Hematopoietic multipotent progenitor cell treated with erythropoietin and hydrocortisone succinate and interleukin-3 and kit ligand, for 17 days (in vitro differentiated cells): ENCODE measurements at regions not wholly inside any gene's neighbourhood (a gene's known extent, or its start where the extent isn't known, plus 50 kb on each side); places are given as distances from the start of the nearest gene placed in this dataset.
"Not testable (repeated sequence)": the region's sequence is repeated elsewhere in the genome, so short reads cannot be mapped to it uniquely, and the experiment has no call there.

Experiments used
- DNase-seq: peaks from one replicate; pipeline ENCODE4 v3.0.0-alpha.2; 2015; ENCODE audit warnings: low spot score

- DNase-seq: no peak
Measured at GRCh38 chr11:134725211-134725610, 313.2 kb upstream of the B3GAT1 start.

- DNase-seq: no peak
Measured at GRCh38 chr11:134724779-134725140, 312.7 kb upstream of the B3GAT1 start.

GRCh38 chr11:134724106-134724778 is 312.2 kb upstream of the B3GAT1 start:
- DNase-seq: no peak

- DNase-seq: not testable (repeated sequence)
Measured at GRCh38 chr11:134720691-134721070, 308.6 kb upstream of the B3GAT1 start.

- not testable (repeated sequence) for DNase-seq
Measured at GRCh38 chr11:134719940-134720690, 308.1 kb upstream of the B3GAT1 start.

- DNase-seq: no peak
Measured at GRCh38 chr11:134719397-134719796, 307.4 kb upstream of the B3GAT1 start.

- DNase-seq: no peak
Measured at GRCh38 chr11:134716582-134716981, 304.5 kb upstream of the B3GAT1 start.

DNA sequence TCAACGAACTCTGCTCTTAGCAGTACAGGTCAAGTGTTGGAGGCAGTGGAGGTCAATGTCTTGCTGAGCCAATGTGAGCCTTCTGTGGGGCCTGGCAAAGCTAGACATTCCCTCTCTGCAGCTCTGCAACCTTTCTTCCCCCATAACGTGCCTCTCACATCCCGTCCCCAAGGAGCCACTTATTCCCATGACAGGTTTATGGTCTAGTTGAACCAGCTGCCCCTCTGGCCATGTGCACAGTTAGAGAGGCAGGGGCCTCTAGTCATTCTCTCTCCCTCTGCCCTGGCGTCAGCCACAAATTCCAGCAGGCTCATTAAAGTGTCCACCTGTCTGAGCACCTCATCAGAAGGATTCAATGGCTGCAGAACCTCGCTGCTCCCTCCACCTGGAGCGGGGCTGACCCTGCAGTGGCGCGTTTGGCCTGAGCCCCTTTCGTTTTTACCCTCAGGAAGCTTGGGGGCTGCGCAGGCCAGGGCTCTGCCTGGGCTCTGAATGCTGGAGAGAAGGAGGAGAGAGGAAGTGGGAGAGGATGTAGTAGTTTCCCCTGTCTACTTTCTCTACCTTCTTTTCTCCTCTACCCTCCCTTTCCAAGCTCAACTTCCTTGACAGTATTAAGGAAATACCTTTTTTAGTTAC is 302.1 kb upstream of the B3GAT1 start:
- no peak for DNase-seq

- no peak for DNase-seq
Measured at GRCh38 chr11:134712228-134713145, 300.4 kb upstream of the B3GAT1 start.

DNA sequence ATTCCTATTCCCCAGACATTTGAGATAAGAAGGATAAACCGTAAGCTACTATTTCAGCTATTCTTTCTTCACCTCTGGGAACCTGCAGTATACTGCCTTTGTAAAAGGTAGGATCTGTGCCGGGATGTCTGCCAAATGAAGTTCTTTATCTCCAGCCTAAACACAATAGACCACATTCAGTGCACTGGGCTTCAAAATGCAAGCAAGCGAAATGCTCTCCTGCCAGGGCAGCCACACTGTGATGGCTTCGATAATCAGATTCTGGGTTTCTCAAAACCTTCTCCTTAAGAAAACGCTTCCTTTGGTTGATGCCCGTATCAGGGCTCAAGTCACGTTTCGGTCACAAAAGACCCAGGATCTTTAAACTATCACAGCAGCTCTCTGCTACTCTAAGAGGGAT is 299.5 kb upstream of the B3GAT1 start:
- DNase-seq: no peak

DNA sequence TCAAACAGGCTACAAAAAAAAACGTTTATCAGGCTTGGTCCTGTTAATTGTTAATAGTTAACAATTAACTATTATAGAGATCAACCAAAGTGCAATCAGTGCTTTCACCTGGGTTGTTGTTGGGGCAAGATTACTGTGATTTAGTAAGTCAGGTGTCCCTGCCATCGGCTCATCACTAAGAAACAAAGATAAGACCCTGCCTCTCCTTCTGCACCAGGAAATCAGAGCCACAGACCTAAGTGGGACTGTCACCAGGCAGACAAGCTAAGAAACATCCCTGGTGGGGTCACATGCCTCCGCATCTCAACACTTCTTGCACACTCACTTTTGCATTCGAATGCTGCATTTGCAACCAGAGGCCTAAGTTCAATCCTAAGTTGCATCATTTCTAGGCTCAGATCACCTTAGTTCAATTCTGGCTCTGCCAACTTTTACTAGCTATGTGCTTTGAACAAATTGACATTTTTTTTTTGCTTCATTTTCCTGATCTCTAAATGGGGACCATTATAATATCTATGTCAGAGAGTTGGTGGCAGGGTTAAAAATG is 298.9 kb upstream of the B3GAT1 start:
- DNase-seq: no peak

DNA sequence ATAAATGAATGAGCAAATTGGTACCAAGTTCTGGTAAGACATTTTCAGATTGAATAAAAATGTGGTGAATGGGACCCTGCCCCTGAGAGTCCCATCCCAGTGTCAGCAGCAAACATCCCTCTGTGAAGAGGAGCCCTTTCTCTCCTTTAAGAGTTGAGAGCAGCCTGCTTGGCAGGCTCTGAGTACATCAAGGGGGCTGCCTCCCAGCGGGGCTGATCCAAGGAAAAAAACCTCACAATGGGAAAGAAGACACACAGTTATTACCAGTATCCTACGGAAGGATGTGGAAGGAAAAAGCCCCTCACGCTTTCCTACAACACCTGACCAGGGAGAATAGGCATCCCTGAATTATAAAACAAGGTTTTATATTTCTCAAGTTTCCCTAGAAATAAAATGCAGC is 293.8 kb upstream of the B3GAT1 start:
- DNase-seq: no peak

GRCh38 chr11:134702827-134703226 is 290.8 kb upstream of the B3GAT1 start:
- no peak for DNase-seq

DNA sequence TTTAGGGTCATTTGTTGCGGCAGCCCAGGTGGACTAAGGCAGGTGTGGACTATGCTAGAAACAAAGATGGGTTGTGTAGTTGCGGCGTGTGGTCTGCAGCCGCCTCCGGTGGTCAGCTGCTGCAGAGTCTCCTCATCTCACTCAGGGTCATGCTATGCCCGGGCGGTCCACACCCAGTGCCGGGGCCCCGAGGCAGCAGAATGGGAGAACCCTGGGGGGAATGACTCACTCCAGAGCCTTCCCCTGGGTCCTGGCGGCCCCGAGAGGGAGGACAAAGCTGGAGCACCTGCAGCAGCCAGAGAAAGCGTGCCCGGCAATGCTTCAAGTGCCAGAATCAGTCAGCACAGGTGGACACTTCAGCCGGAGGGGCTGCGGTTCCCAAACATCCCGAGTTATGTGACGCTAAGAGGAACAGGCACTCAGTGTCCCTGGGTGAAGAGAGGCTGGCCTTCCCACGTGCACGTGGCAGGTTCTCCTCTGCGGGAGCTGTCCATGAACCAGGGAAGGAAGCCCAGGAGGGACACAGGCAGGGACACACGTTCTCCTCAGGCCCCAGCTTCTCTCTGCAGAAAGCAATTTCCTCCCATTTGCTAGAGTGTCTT is 289.6 kb upstream of the B3GAT1 start:
- DNase-seq: no peak

GRCh38 chr11:134700101-134700640 is 288.1 kb upstream of the B3GAT1 start:
- no peak for DNase-seq

GRCh38 chr11:134696455-134696854 is 284.4 kb upstream of the B3GAT1 start:
- no peak for DNase-seq

- no peak for DNase-seq
Measured at GRCh38 chr11:134691985-134692384, 279.9 kb upstream of the B3GAT1 start.

GRCh38 chr11:134691295-134691873 is 279.3 kb upstream of the B3GAT1 start:
- DNase-seq: no peak

GRCh38 chr11:134689886-134690285 is 277.8 kb upstream of the B3GAT1 start:
- DNase-seq: no peak

DNA sequence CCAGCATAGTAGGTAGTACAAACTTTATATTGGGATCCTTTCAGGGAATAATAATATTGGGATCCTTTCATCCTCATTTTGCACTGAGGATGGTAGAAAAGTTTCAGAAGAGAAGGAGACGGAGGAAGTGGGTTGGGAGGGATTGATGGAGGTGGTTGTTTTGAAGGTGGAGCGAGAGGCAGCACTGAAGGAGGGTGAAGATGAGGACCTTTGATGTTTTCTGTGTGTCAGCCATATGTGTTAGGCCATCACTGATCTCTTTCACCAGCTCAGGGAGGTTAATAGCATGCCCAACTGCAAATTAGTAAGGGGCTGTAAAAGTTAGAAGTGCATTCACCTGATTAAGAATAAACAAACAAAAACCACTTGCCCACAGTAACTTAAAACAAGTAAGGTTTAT is 275.5 kb upstream of the B3GAT1 start:
- DNase-seq: no peak
